Fibroblast of lung (primary cell): ENCODE measurements at regions not wholly inside any gene's neighbourhood (a gene's known extent, or its start where the extent isn't known, plus 50 kb on each side); places are given as distances from the start of the nearest gene placed in this dataset.

Experiments used
- DNase-seq, 2 donors: peaks; one replicate each; pipeline versions ENCODE4 v3.0.0 to v3.0.0-alpha.2; 2010; ENCODE audit warnings: low read depth in 2 of 2
- H2AFZ ChIP-seq: 2 replicates; pipeline ENCODE4 v1.5.1; 2012; ENCODE audit warnings: low read length, control low read depth, inconsistent platforms
- H3K27ac ChIP-seq: 2 replicates; pipeline ENCODE4 v1.5.1; 2011; ENCODE audit warnings: low read length, control low read depth; ENCODE audit not compliant: insufficient read depth
- H3K27me3 ChIP-seq: 2 replicates; pipeline ENCODE4 v1.5.1; 2011; ENCODE audit warnings: mild to moderate bottlenecking, low read length; ENCODE audit not compliant: control insufficient read depth, insufficient read depth
- H3K36me3 ChIP-seq: 2 replicates; pipeline ENCODE4 v1.5.1; 2011; ENCODE audit warnings: low read length; ENCODE audit not compliant: control insufficient read depth, insufficient read depth
- H3K4me1 ChIP-seq: 2 replicates; pipeline ENCODE4 v1.5.1; 2011; ENCODE audit warnings: low read length; ENCODE audit not compliant: control insufficient read depth, insufficient read depth; ENCODE audit errors: extremely low read depth
- H3K4me2 ChIP-seq: 2 replicates; pipeline ENCODE4 v1.5.1; 2011; ENCODE audit warnings: low read length, control low read depth; ENCODE audit not compliant: insufficient read depth; ENCODE audit errors: extremely low read depth
- H3K4me3 ChIP-seq, 4 experiments: fragments of 200-600 bp in 1 of 4; sonication (generic) in 1 of 4; replicated peaks in 1 of 4; 2 replicates each; pipeline ENCODE4 v1.5.1; 2011 to 2016; ENCODE audit warnings: low read length in 4 of 4, low read depth in 3 of 4, mild to moderate bottlenecking in 3 of 4, control low read depth in 2 of 4, inconsistent platforms in 1 of 4, mixed read lengths in 1 of 4; ENCODE audit not compliant: insufficient read depth in 1 of 4; ENCODE audit errors: control extremely low read depth in 1 of 4
- H3K79me2 ChIP-seq: 2 replicates; pipeline ENCODE4 v1.5.1; 2012; ENCODE audit warnings: mild to moderate bottlenecking, low read length, inconsistent platforms; ENCODE audit not compliant: control insufficient read depth, insufficient read depth
- H3K9ac ChIP-seq: 2 replicates; pipeline ENCODE4 v1.5.1; 2011; ENCODE audit warnings: mild to moderate bottlenecking, low read length, control low read depth; ENCODE audit not compliant: insufficient read depth
- H3K9me3 ChIP-seq: 2 replicates; pipeline ENCODE4 v1.5.1; 2012; ENCODE audit warnings: low read depth, low read length; ENCODE audit not compliant: control insufficient read depth, insufficient read depth
- H4K20me1 ChIP-seq: 2 replicates; pipeline ENCODE4 v1.5.1; 2011; ENCODE audit warnings: low read length; ENCODE audit not compliant: control insufficient read depth, insufficient read depth; ENCODE audit errors: extremely low read depth
- CTCF ChIP-seq, 2 donors: IDR thresholded peaks in 1 of 2; conservative IDR thresholded peaks in 1 of 2; 1 replicate in 1 of 2; 2 replicates in 1 of 2; pipeline ENCODE4 v1.5.1; 2011 to 2012; ENCODE audit warnings: low read length in 2 of 2, control low read depth in 1 of 2, inconsistent platforms in 1 of 2, low read depth in 1 of 2, mild to moderate bottlenecking in 1 of 2
- EZH2 ChIP-seq: IDR thresholded peaks from 2 replicates; pipeline ENCODE4 v1.5.1; 2012; ENCODE audit warnings: low read length, control low read depth, mild to moderate bottlenecking; ENCODE audit errors: missing control alignments

- Histone ChIP-seq H3K36me3 (no peaks in the 10 kb centered on the region), H2AFZ (no peak overlapping the region), H3K4me3 (no peak overlapping the region), H3K79me2 (no peaks in the 10 kb centered on the region), H3K4me2 (no peak overlapping the region), H3K27me3 (no peaks in the 10 kb centered on the region), H3K27ac (no peak overlapping the region), H3K4me1 (no peaks in the 10 kb centered on the region), H3K9ac (no peak overlapping the region), H3K9me3 (no peaks in the 10 kb centered on the region), H4K20me1 (no peaks in the 10 kb centered on the region)
- no peak for DNase-seq
- no peak for TF ChIP-seq EZH2
- peak; percentile 8 to 19 for TF ChIP-seq CTCF (conservative IDR thresholded peaks at IDR 0.05 in 1 of 2, IDR thresholded peaks at IDR 0.05 in 1 of 2; ENCODE audit: low read depth in 1 of 2, low read length in 2 of 2)
Observed at GRCh38 chr9:99511723-99512122, 289.6 kb downstream of the SEC61B start.

- no peaks in the 10 kb centered on the region for H3K4me1 ChIP-seq
- H3K9me3 ChIP-seq = no peaks in the 10 kb centered on the region
- no peak overlapping the region for H3K27ac ChIP-seq
Observed at GRCh38 chr9:99513441-99514112, 291.5 kb downstream of the SEC61B start.

GRCh38 chr9:99515093-99515492 is 293.0 kb downstream of the SEC61B start:
- Histone ChIP-seq H3K27me3 (no peaks in the 10 kb centered on the region), H3K4me2 (no peak overlapping the region), H2AFZ (no peak overlapping the region), H3K4me3 (no peak overlapping the region), H3K36me3 (no peaks in the 10 kb centered on the region), H3K27ac (no peak overlapping the region), H3K9ac (no peak overlapping the region), H3K79me2 (no peaks in the 10 kb centered on the region), H3K4me1 (no peaks in the 10 kb centered on the region), H3K9me3 (no peaks in the 10 kb centered on the region), H4K20me1 (no peaks in the 10 kb centered on the region)
- DNase-seq = no peak
- TF ChIP-seq CTCF (conservative IDR thresholded peaks at IDR 0.05 in 1 of 2, IDR thresholded peaks at IDR 0.05 in 1 of 2; ENCODE audit: low read depth in 1 of 2, low read length in 2 of 2) = no peak

More at GRCh38 chr9:99513441-99514112, 291.5 kb downstream of the SEC61B start:
- DNase-seq = no peak
- no peaks in the 10 kb centered on the region for H3K79me2 ChIP-seq
- H3K36me3 ChIP-seq = no peaks in the 10 kb centered on the region
- H3K4me3 ChIP-seq = no peak overlapping the region
- H3K4me2 ChIP-seq = no peak overlapping the region
- no peak overlapping the region for H2AFZ ChIP-seq
- TF ChIP-seq CTCF (conservative IDR thresholded peaks at IDR 0.05 in 1 of 2, IDR thresholded peaks at IDR 0.05 in 1 of 2; ENCODE audit: low read depth in 1 of 2, low read length in 2 of 2) = no peak
- no peak for TF ChIP-seq EZH2
- no peak overlapping the region for H3K9ac ChIP-seq
- no peaks in the 10 kb centered on the region for H3K27me3 ChIP-seq
- no peaks in the 10 kb centered on the region for H4K20me1 ChIP-seq
